GM21737 (cell line): ENCODE measurements at regions not wholly inside any gene's neighbourhood (a gene's known extent, or its start where the extent isn't known, plus 50 kb on each side); places are given as distances from the start of the nearest gene placed in this dataset.

Source experiments
- ATAC-seq: cut with Tn5 transposase; IDR thresholded peaks from one replicate; pipeline ENCODE4 v1.9.1; 2021; ENCODE audit warnings: mild to moderate bottlenecking, moderate library complexity; ENCODE audit not compliant: unreplicated experiment

DNA sequence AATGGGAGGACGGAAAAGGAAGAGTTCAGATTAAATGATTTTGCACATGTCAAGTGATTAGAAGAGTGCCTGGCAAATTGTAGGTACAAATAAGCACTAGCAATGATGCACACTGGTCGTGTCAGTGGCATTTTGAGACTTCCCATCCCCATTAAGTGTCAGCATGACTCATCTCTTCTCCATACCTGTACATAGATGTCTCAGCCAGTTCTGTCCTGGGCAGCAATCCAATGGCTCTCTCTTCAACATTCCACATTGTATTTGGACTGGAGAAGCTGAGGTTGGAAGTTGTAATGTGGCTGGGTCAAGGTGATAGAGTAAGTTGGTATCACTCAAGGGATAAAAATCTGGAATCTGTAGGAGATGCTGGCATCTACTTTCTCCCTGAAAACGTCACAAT is 742.7 kb downstream of the VRK1 start:
- ATAC-seq, result no peak

- no peak for ATAC-seq
Observed at GRCh38 chr14:97543221-97543620, 746.0 kb downstream of the VRK1 start.

GRCh38 chr14:97543816-97544215 is 746.6 kb downstream of the VRK1 start:
- no peak for ATAC-seq

DNA sequence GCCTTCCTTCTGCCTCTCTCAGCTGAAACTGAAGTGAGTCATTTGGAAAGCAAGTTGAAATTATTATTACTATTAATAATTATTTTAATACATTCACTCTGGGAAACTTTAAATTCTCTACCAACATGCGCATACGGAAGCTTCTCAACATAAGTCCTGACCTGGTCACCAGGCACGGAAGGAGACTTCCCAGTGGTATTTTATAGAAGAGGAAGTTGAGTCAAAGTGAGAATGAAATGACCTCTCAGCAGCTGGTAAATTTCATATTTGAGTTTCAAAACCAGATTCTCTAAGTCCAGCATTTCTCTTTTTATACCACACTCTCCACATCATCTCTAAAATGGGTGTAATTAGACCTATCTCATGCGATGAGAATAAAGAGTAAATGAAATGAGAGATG is 747.4 kb downstream of the VRK1 start:
- ATAC-seq, result no peak

DNA sequence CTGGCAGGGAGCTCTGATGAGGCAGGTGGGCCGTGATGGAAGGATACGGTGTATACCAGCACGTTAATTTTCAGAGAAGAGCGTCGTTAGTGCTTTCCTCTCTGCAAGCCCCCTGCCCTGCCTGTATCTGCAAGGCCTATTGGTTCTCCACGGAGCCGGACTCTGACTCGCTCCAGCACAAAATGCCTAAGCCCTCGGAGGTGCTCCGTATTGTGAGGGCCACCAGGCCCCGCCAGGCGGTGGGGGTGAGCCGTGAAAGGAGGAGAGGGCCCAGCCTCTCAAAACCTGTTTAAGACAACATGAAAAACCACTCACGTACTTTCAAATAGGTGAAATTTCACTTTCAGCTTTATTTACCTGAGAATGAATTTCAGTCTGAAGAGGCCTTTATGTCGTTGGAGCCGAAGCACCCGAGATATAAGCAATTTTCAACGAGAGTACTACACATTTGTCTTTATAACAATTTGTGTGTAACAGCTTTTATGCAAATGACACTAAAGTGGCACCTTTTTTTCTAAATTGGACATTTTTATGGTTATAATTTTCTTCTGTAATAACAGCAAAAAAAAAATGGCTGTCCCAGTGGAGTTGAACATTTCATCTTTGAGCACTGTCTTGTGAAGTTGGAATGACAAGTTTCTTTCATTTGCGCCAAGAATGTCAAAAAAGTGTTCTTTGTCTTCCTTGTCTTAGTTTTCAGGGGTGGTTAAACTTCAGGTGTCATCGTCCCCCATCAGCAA is 749.5 kb downstream of the VRK1 start:
- no peak for ATAC-seq

GRCh38 chr14:97550463-97550862 is 753.3 kb downstream of the VRK1 start:
- ATAC-seq, result no peak

DNA sequence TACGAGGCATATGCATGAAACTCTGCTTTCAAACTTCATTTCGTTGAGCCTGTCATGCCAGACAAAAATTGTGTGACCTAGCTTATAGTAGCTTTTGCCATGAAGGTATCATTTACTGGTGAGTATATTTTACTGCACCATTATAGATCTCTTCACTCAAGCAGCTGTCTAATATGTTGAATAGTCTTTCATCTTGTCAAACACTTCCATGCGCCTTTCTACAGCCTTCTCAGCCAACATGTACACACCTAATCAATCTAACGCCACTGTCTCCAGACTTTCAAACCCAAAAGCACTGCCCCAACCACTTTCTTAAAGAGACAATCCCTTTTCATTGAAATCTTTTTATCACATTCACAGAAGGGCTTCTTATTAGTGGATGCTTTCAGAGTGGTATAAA is 757.4 kb downstream of the VRK1 start:
- no peak for ATAC-seq

DNA sequence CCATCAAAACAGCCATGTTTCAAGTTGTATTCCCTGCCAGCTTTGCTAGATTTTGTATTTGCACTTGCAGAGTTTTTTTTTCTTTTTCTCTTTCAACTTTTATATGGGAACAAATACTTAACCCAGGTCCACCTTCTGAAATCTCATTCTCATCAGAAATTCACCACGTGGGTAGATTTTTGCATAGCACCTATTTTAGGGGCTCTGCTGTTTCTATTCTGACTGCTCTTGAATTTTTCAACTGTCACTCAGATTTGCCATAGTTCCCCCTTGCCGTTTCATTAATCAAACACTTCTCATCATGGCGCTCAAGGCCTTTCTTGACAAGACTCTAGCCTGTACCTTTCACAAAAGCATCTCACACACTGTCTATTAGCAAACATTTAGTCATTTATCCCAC is 767.2 kb downstream of the VRK1 start:
- no peak for ATAC-seq

DNA sequence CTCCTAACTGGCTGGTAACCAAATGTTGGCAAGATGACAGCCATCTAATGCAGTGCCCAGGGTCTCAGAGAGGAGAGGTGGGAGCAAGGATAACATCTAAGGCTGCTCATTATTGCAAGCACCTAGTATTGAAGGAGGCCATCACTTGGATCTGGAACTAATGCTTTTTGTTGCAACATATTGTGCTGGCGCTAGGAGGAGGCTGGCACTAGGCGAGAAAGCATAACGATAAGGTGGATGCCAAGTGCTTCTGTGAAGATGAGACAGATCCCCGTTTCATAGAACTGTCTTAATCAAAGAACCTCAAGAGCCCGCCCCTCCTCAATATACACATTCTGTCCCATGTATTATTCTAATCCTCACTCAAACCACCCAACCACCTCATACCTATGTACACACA is 774.0 kb downstream of the VRK1 start:
- no peak for ATAC-seq

GRCh38 chr14:97571866-97572555 is 774.8 kb downstream of the VRK1 start:
- ATAC-seq, result no peak

GRCh38 chr14:97572583-97573458 is 775.6 kb downstream of the VRK1 start:
- no peak for ATAC-seq

DNA sequence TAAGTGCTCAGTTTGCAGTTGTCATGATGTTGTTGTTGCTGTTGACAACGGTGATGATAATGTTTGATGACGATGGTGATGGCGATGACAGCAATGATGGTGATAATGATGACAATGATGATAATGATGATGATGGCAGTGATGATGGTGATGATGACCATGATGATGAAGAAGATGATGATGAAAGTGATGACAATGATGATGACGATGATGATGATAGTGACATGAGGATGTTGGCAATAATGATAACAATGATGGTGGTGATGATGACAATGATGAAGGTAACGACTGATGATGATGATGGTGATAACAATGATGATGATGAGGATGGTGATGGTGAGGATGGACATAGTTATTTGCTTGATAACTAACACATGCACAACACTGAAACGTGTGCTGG is 778.5 kb downstream of the VRK1 start:
- ATAC-seq, result no peak

DNA sequence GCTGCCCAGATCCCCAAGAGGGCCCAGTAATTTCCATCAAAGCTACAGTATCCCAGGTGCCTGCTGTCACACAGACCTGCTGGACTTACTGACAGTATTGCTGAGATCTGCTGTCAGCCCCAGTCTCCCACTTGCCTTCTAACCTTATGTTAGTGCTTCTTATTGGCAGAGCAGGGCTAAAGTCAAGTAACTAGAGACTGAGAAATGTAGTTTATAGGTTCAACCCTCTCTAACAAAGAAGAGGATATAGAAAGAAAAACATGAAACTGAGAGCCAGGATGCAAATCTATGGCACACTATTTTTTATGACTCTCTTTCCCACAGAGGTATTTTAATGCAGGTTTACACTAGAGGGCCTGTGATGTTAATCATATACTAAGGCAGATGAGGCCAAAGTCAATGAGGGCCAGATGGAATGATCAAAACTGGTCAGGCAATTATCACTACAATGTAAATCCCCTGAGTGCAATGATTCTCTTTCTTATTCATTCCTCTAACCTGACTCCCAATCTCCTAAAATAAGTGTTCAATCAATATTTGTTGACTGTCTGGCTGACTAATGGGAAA is 781.9 kb downstream of the VRK1 start:
- ATAC-seq, result no peak

DNA sequence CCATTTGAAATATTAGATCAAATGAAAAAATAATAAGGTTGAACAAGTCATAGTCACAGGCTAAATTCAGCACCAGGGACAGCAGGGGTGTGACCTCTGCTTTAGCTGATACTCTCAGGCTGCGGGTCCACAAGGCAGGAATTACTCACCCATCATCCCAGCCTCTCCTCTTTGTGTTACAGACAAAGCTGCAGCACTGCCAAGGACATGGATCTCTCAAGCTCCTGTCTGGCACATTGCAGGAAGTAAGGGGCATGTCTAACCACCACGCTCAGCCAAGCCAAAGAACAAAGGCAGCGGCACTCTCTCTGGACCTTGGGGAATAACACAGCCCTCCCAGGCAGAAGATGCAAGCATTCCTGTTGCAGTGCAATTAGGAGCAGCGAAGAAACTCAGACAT is 783.8 kb downstream of the VRK1 start:
- no peak for ATAC-seq

DNA sequence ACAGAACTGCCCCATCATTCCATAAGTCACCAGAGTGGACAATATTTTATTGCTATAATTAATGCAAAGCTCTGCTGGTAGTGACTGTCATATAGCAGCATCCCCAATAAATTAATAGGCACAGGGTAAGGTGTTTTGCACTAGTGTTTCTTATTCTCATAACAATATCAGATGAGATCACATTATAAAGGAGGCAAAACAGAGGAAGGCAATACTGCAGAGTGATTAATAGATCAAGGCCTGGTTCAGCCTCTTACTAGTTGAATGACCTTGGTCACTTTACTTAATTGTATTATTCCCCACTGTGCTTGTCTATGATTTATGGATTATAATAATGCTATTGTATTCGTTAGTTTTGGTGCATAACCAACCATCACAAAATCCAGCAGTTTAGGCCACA is 784.8 kb downstream of the VRK1 start:
- no peak for ATAC-seq

- no peak for ATAC-seq
Observed at GRCh38 chr14:97584528-97584927, 787.3 kb downstream of the VRK1 start.

DNA sequence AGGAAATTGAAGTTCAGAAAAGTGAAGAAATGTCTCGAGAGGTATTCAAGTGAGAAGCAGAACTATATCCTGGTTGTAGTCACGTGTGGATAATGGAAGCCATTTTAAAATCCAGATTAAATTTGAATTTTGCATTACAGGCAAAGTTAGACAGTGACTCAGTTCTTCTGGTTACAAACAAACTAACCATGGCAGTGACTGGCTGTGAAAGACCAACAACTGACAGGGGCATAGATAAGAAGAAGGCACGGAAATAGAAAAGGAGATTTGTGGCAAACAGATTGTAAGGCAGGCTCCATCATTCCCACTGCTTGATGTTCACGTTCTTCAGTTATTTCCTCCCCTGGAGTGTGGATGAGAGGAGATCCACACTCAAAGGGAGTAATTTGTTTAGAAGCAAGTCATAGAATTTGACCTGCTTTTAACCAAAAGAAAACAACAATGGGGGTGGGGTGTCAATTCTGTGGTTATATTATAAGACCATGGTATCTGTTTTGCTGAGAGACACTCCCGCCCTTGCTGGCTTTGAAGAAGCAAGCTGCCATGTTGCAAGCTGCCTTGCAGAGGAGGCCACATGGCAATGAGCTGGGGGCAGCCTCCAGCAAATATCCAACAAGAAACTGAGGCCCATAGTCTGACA is 795.3 kb downstream of the VRK1 start:
- ATAC-seq, result no peak

DNA sequence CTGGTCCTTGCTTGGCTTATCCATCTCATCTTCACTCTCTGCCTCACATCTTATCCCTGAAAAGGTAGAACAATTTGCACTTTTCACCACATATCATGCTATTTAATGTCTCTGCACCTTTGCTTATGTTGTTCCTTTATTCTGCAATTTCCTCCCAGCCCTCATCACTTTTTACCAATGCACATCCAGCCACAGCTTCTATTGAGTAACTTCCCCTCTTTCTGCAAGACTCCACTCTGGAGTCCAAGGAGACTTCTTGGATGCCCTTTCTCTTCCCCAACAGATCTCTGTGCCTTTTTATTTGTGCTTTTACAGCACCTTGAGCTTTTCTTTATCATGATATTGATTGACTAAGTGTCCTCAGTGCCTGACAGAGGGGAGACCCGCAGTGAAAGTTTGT is 797.1 kb downstream of the VRK1 start:
- no peak for ATAC-seq

GRCh38 chr14:97602438-97603117 is 805.4 kb downstream of the VRK1 start:
- ATAC-seq, result no peak

GRCh38 chr14:97603201-97603600 is 806.0 kb downstream of the VRK1 start:
- ATAC-seq, result no peak
